ENCODE measurements at regions not wholly inside any gene's neighbourhood (a gene's known extent, or its start where the extent isn't known, plus 50 kb on each side); places are given as distances from the start of the nearest gene placed in this dataset.

- TF ChIP-seq CTCF (IDR thresholded peaks at IDR 0.05; ENCODE audit: low read length) = no peak
- TF ChIP-seq EZH2 (IDR thresholded peaks at IDR 0.05; ENCODE audit: borderline replicate concordance, low read length) = no peak
These were observed 142.7 kb upstream of the SMIM23 start for GRCh38 chr5:171642894-171643293.
